NCI-H345 treated with DMSO at 0.1 percent for 48 hours (cell line): ENCODE measurements at regions not wholly inside any gene's neighbourhood (a gene's known extent, or its start where the extent isn't known, plus 50 kb on each side); places are given as distances from the start of the nearest gene placed in this dataset.
A peak's percentile ranks its signal among the peaks of the same experiment; 100 is the strongest.

Experiments
- DNase-seq: peaks from one replicate; lab custom pipeline; 2025; ENCODE audit not compliant: unreplicated experiment; lab: John Stamatoyannopoulos, UW

DNA sequence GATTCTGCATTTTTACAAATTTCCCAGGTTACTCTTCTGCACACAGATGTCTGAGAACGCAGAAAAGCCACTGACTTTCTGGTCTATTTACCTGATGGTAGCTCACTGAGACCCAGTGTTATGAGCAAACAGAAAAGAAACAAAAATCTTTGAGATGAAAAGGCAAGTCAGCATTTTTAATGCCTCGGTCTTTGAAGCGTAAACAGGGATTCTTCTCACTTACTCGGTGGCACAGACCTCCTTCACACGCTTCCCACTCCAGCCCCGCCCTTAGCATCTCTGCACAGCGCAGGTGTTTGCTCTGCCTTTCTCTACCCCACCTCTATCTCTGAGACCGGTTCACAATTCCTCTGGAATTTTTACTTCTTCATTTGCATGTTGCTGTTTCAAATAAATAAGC is 195.0 kb upstream of the IRX1 start:
- DNase-seq: no peak

DNA sequence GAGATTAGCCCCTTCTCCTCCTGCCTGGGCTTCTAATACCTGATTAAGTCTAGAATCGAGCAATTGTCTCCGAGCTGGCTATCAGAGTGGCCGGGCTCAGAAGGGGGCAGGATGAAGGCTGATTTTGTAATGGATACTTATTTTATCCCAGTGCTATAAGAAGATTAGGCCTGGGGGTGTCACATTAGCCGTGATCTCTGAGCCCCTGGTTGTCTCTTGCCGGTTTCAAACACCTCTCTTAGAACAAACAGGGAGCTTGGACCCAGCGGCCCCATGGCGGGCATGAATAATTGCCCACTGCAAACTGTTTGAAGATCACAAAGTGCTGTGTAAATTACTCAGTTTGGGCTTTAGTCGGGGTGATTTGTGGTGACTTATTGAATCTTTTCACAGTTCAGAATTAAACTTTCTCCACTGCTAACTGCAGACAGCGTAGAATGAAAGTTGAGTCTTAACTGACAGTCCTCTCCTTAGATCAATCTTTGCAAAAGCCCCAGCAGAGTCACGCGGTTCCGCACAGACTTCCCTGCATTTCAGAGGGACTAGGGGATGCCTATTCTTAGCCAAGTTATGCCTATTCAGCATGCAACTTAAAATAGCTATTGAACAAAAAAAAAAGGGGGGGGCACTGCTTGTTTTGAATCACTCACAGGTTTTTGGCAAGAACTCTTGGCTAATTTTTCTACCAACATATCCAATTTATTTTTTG is 200.6 kb upstream of the IRX1 start:
- DNase-seq: no peak

DNA sequence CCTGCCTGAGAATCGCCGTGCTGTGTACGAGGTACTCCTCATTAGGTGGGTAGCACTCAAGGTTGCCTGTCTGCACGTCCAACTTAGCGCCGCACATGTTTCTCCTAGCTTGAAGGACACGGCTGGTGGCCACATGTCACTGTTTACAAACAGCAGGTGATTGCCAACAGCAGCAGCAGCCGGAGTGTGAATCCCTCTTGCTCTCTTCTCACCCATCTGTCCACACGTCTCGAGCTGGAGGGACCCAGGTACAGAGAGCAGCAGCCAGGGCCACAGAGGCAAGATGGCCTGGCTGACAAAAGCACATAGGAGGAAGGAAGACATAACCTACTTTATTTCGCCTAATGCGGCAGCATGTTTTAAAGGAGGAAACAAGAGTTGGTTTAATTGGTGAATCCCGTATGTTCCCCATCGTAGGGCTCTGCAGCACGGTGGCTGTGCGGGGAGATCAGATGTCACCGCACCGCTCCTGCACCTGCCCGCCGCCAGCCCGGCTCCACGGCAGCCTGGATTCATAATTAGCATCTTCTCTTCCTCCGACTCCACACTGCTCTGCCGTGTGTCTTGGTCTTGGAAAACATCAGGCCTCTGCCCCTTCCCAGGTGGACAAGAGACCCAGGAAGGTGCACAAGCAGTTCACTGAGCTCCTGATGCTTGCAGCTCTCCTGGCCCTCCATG is 201.6 kb upstream of the IRX1 start:
- DNase-seq: peak; percentile 30

DNA sequence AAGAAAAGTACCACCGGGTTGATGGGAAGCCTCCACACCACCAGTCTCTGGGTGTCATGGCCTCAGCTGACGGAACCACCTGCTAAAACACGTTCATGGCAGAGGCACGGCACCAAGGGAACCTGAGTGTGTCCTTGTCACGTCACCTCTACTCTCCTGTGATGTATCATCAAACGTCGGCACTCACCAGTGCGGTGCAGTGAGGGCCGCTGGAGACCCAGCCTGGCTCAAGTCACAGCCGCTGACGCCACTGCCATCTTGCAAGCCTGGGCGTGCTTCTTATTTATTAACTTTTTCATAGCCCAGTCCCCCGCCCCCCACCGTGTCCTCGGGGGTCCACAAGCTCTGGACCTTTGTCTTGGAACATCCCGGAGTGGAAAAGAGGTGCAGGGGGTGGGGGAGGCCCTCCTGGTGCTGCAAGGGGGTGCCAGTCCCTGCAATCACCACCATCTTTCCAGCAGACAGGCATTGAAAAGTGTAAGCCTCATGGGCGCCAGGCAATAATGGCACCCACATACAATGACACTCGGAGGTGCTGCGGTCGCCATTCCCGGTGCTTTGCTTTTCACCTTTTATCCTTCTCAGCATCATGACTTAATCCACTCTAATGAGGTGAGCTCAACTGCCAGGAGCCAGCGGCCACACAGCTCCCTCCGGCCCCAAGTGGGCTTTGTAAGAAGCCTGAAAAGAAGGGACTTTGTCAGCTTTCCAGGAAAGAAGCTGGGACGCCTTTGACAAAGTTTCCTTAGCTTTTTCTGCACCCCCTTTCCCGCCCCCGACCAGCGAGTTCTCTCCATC is 202.3 kb upstream of the IRX1 start:
- DNase-seq: no peak

DNA sequence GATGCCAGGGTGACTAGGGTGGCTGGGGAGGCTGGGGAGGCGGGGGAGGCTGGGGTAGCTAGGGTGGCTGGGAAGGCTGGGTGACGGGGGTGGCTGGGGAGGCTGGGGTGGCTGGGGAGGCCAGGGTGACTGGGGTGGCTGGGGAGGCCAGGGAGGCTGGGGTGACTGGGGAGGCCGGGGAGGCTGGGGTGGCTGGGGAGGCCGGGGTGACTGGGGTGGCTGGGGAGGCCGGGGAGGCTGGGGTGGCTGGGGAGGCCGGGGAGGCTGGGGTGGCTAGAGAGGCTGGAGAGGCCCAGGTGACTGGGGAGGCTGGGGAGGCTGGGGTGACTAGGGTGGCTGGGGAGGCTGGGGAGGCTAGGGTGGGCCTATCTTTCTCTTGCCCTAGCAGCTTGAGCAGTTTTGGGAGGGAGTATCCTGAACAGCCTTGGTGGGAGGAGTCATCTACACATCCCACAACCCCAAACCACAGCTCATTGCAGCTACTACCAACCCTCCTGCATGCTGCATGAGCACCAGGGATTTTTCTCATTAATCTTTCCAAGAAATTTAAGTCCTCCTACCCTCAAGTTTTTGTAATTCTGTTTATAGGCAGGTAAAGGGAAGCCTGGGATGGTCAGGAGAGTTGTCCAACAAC is 203.2 kb upstream of the IRX1 start:
- no peak for DNase-seq

DNA sequence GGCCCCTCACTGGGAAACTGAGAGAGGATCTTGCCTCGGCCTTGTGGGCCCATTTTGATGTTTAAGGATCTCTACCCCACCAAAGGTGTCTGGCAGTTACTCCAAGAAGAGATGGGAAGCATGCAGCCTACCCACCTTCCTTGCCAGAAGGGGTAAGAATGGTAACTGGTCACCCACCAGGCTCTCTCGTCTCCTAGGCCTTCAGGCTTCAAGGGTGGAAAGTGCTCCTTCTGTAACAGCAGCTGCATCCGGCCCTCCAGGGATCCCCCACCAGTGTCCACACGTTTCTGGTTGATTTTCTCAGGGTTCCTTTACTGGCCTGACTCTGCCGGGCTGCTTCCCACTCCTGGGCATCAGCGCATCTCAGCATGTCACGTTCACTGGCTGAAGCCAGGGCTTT is 204.4 kb upstream of the IRX1 start:
- no peak for DNase-seq

DNA sequence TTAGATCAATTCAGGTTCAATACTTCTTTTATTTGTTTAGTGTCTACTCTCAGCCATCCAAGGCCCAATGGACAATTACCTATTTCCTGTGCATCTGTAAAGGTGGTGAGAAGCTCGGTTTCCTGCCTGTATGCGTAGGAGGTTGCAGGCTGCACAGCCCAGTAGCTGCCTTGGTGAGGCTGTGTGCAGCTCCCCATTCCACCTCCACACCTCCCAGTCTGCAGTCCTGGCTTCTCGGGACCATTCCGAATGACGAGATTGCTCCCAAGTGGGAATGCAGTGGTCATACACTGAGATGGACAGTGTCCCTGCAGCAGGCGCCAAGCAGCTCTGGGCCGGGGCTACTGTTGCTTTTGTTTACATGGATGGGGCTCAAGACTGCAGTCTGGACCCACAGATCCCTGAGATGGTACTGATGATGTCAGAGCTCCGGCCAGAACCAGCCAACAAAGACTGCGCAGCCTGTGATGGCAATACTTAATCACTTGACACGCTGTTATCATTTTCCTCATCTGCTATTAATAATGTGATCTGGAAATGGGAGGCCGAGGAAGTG is 206.1 kb upstream of the IRX1 start:
- no peak for DNase-seq

DNA sequence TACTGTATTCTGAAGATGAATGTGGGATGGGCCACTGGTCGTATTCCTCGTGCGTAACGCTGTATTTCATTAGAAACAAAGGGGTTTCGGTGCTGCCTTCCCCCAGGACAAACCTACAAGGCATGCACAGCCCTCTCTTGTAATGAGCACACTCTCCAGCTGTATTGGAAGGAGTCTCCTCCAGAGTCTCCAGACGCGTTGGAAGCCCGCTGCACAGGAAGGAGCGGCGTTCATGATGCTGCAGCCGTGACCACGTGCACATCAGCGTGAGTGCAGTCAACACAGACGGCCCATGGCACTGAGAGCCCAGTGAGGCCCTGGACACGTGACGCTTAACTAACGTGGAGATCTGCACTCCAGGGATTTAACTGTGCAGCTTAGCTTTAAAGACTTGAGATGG is 209.0 kb upstream of the IRX1 start:
- DNase-seq: no peak

DNA sequence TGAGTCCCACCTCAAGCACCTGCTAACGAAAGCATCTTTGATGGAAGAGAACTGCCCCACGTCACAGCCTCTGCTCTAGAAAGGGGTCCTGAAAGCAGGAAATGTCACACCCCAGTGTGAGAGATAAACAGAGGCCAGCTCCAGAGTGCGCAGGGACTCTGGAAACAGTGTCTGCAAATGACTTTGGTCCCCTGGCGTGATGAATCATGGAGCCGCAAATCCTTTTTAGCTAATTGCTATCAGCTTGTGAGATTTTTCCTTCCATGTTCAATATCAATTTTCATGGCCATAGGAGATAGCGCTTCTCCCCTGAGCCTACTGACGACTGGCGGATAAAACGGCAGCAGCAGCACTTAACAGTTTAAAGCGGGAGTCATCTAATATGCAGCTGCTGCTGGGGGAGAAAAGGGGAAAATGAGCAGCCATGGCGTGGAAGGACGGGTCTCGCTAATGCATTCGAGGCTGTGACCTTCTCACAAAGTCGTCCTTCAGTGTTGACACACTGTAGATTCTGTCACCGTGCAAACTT is 209.6 kb upstream of the IRX1 start:
- no peak for DNase-seq

DNA sequence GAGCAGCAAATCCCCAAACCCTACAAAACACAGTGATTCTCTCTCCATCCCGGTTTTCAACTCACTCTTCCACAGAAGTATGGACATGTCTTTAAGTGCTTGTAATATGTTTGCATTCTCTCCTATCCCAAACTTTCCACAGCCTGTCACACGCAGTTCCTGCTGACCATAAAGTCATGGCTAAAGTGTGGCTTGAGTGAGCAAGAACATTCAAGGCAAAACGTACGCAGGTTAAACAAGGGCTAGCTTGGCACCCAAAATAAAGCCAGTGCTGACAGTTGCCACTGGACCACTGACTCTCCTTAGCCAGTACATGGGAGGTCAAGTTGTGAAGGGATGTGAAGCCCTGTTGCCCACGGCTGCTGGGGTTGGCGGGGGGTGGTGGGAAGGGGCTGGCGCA is 211.1 kb upstream of the IRX1 start:
- no peak for DNase-seq

DNA sequence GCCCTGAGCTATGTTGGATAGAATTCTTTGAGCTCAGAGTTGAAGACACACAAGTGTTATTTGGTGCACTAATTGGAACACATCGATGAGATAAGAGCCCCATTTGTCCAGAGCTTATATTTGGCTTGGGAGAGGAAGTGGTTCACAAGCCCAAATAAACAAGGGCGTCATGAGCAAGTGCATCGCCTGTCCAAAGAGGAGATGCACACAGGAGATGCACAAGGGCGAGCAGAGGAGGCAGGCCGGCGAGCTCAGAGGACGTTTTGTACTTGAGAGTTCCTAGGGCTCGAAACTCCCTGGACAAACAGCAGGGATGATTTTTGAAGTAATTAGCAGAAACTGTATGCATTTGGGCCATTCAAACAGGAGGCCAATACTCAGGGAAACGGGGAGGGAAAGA is 212.8 kb upstream of the IRX1 start:
- no peak for DNase-seq

DNA sequence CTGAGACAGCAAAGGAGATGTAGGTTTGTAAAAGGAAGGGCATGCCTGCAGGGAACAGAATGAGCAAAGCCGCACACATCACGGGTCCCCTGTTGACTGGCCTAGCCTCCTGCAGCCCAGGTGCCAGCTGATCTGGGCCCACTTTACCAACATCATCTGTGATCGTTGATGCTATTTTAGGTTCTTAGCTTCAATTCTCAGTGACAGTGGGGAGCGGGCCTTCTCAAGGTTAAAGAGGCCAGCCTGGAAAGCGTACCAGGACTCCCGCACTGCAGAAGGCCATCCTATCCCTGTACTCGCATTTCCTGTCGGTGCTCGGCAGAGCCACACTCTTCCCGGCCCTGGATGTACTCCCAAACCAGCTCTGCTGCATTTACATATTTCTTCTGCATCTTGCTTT is 213.5 kb upstream of the IRX1 start:
- no peak for DNase-seq

DNA sequence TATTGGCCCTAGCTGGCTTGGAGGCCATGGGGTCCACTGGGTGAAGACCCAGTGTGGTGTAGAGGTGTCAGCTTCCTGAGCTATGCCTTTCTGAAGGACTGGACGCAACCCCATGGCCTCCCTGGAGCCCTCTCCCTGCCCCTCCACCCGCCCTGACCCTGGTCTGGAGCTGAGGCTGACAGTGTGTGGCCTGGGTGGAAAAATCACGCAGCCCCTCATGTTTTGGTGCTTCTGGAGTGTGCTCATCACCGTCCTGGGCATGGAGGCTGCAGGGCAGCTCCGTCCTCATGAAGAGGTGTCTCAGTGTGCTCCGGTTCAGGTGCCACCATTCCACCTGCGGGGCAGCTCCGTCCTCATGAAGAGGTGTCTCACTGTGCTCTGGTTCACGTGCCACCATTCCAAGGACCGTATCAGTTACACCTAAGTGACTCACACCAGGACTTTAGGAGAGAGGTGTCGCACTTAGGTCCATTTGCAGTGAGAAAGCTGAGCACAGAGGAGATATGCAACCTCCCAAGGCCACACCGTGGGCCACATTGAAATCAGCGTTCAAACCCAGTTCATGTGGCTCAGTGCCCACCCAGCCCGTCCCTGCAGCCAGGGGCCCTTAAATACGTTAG is 214.3 kb upstream of the IRX1 start:
- DNase-seq: no peak

DNA sequence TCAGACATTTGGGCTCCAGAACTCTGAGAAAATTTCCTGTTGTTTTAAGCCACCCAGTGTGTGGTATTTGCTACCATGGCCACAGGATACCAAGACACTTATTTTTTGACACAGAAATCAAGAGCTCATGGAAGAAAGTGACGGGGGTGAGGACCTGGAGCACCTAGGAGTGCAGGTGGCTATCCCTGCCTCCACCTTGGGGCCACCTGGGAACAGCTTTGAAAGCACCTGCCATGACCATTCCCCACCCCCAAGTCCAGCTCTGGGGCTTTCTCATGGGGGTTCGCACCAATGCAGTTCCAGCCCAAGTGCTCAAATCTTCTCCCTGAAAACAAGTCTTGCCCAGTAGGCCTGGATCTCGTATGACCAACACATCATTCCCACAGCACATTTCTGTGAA is 214.9 kb upstream of the IRX1 start:
- DNase-seq: no peak

DNA sequence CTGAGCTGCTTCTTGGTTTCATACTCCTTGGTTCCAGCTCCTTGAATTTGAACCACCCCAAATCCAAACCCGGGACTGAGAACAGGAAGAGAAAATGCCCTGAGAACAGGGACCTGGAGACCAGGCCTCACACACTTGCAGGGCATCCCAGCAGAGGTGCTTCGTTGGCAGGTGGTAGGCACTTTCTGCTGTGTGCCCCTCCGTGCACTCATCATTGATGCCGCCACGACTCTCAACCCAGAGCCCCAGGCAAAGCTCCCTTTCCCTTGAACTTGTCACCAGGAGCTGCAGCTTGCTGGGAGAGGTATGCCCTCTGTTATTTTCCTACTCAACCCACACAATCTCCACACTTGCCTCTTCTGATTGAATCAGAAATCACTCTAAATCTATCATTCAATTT is 217.8 kb upstream of the IRX1 start:
- no peak for DNase-seq

DNA sequence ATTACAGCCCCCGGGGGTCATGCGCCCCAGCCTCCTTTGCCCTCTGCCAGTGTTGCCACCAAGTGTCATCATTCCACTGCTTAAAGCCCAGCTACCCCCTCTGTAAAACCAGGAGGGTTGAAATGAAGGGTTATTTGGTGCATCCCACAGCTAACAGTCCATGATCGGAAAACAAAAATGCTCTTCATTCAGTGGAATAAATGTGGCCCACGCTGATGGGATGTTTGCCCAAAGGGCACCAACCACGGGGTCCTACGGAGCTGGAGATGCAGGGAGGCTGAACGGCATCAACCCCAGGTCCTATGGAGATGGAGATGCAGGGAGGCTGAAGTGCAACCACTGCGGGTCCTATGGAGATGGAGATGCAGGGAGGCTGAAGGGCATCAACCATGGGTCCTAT is 218.5 kb upstream of the IRX1 start:
- no peak for DNase-seq

DNA sequence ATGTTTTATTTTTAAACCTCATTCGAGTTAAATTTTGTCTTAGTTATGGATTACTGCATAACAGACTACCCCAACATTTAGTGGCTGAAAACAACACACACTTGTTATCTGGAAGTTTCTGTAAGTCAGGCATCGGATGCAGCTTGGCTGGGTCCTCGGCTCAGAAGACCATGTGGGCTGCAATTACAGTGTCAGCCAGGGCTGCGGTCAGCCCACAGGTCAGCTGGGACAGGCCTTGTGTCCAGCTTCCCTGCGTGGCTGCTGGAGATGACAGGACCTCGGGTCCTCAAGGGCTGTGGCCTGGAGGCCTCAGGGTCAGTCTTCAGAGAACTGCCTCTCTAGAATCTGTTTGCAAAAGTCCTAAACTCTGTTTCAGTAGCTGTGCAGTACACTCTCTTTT is 219.0 kb upstream of the IRX1 start:
- no peak for DNase-seq

DNA sequence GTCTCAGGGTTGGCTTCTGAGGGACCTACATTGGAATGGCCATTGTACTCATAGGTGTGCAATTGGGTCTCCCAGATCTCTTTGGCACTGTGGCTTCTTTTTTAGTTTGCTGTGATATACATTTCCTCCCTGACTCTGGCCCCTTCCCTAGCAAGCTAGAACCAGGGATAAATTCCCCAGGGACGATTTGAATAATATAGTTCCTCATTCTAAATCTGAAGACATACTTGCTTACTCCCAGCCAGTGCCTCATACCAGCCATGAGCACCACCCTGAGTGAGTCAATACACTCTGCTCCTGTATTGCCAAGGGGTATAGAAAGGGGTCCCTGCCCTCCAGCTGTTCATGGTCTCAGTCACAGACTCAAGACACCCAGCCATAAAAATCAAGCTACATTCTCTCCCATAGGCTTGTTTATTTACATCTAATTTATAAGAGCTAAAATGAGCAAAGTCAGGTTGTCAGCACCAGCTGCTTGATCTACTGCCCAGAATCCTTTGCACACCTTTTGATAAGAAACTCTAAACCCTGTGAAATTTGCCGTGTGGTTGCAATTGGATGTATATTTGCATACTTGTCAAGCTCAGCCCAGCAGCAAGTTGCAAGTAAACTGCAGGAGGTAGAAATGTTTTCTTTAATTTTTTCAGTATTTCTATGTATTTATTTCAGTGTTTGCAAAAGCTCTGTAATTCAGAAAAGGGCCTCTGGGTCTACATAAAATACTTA is 219.9 kb upstream of the IRX1 start:
- no peak for DNase-seq

DNA sequence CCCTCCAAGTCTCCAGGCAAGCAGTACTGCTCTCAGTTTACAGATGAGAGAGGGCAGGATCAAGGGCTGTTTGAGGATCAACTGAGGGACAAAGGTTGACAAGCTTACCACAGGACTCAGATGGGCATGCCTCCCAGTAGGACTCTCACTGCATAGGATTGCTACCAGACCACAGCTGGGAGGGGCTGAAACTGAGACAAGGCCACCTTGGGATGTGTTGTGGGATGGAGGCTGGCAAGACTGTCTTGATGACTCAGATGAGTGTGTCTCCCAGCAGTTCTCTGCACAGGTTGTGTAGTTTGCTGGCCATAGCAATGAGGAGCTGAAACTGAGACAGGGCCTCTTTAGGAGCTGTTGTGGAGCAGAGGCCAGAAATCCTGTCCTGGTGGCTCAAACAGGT is 222.2 kb upstream of the IRX1 start:
- no peak for DNase-seq

DNA sequence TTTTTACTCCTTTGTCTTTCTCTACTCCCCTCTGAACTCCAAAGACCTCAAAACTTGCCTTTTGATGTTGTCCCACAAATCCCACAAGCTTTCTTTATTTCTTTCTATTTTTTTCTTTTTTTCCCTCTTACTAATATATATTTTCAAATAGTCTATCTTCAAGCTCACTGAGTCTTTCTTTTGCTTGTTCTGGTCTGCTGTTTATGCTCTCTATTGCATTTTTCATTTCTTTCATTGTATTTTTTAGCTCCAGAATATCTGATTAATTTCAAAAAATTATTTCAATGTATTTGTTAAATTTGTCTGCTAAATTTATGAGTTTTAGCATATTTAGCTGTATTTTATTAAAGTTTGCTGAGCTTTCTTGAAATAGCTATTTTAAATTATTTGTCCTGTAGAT is 223.3 kb upstream of the IRX1 start:
- DNase-seq: no peak
